Trophoblast cell (in vitro differentiated cells and primary cell): ENCODE measurements at regions not wholly inside any gene's neighbourhood (a gene's known extent, or its start where the extent isn't known, plus 50 kb on each side); places are given as distances from the start of the nearest gene placed in this dataset.

Experiments used
- DNase-seq, 2 donors: peaks; one replicate each; pipeline ENCODE4 v3.0.0-alpha.2; 2016
- H2AFZ ChIP-seq: 2 replicates; pipeline ENCODE4 v1.6.1; 2013; ENCODE audit warnings: low read length, moderate library complexity, mild to moderate bottlenecking; ENCODE audit not compliant: insufficient read depth, poor library complexity
- H2AK5ac ChIP-seq: 2 replicates; pipeline ENCODE4 v1.6.1; 2013; ENCODE audit warnings: mild to moderate bottlenecking, low read length
- H2BK120ac ChIP-seq: 2 replicates; pipeline ENCODE4 v1.6.1; 2013; ENCODE audit warnings: low read length, mild to moderate bottlenecking, moderate library complexity; ENCODE audit not compliant: insufficient read depth, poor library complexity
- H2BK12ac ChIP-seq: 2 replicates; pipeline ENCODE4 v1.6.1; 2013; ENCODE audit warnings: mild to moderate bottlenecking, low read length, moderate library complexity
- H2BK5ac ChIP-seq: 2 replicates; pipeline ENCODE4 v1.6.1; 2013; ENCODE audit warnings: low read length, low read depth, moderate library complexity, mild to moderate bottlenecking; ENCODE audit not compliant: poor library complexity
- H3K14ac ChIP-seq: 2 replicates; pipeline ENCODE4 v1.6.1; 2013; ENCODE audit warnings: mild to moderate bottlenecking, low read length
- H3K18ac ChIP-seq: 2 replicates; pipeline ENCODE4 v1.6.1; 2013; ENCODE audit warnings: mild to moderate bottlenecking, low read length
- H3K23ac ChIP-seq: 2 replicates; pipeline ENCODE4 v1.6.1; 2013; ENCODE audit warnings: low read length
- H3K27ac ChIP-seq: 2 replicates; pipeline ENCODE4 v1.5.1; 2013; ENCODE audit warnings: low read depth, mild to moderate bottlenecking, inconsistent platforms, low read length, moderate library complexity
- H3K27me3 ChIP-seq: 2 replicates; pipeline ENCODE4 v1.6.1; 2013; ENCODE audit warnings: inconsistent platforms, mild to moderate bottlenecking, low read length, moderate library complexity; ENCODE audit not compliant: insufficient read depth
- H3K36me3 ChIP-seq, 2 experiments: 1 replicate in 1 of 2; 2 replicates in 1 of 2; pipeline ENCODE4 v1.6.1; 2013; ENCODE audit warnings: low read length in 2 of 2, mild to moderate bottlenecking in 2 of 2, moderate library complexity in 1 of 2; ENCODE audit not compliant: insufficient read depth in 2 of 2, control insufficient read depth in 1 of 2
- H3K4ac ChIP-seq: 2 replicates; pipeline ENCODE4 v1.6.1; 2013; ENCODE audit warnings: low read depth, mild to moderate bottlenecking, low read length, moderate library complexity
- H3K4me1 ChIP-seq, 2 experiments: 1 replicate in 1 of 2; 2 replicates in 1 of 2; pipeline ENCODE4 v1.6.1; 2013; ENCODE audit warnings: low read length in 2 of 2, mild to moderate bottlenecking in 2 of 2, moderate library complexity in 1 of 2; ENCODE audit not compliant: insufficient read depth in 2 of 2, control insufficient read depth in 1 of 2
- H3K4me2 ChIP-seq: 2 replicates; pipeline ENCODE4 v1.6.1; 2013; ENCODE audit warnings: inconsistent platforms, mild to moderate bottlenecking, low read length, moderate library complexity
- H3K4me3 ChIP-seq: 2 replicates; pipeline ENCODE4 v1.5.1; 2013; ENCODE audit warnings: mild to moderate bottlenecking, low read depth, low read length, inconsistent platforms
- H3K79me1 ChIP-seq: one replicate; pipeline ENCODE4 v1.6.1; 2013; ENCODE audit warnings: low read length
- H3K79me2 ChIP-seq: 2 replicates; pipeline ENCODE4 v1.6.1; 2013; ENCODE audit warnings: low read length, mild to moderate bottlenecking; ENCODE audit not compliant: control insufficient read depth, insufficient read depth, poor library complexity
- H3K9ac ChIP-seq: 2 replicates; pipeline ENCODE4 v1.6.1; 2013; ENCODE audit warnings: mild to moderate bottlenecking, low read length
- H3K9me3 ChIP-seq: 2 replicates; pipeline ENCODE4 v1.6.1; 2013; ENCODE audit warnings: low read depth, mild to moderate bottlenecking, control low read depth, inconsistent platforms, low read length; ENCODE audit not compliant: insufficient read depth
- H4K12ac ChIP-seq: 2 replicates; pipeline ENCODE4 v1.6.1; 2013; ENCODE audit warnings: low read depth, mild to moderate bottlenecking, low read length, moderate library complexity
- H4K8ac ChIP-seq: 2 replicates; pipeline ENCODE4 v1.6.1; 2013; ENCODE audit warnings: low read depth, mild to moderate bottlenecking, low read length, moderate library complexity
- H4K91ac ChIP-seq: one replicate; pipeline ENCODE4 v1.6.1; 2013; ENCODE audit warnings: low read depth, mild to moderate bottlenecking, low read length, moderate library complexity
- WGBS: extraction: QIAGEN DNeasy Blood & Tissue Kit; methylation state at CpG from one replicate; pipeline ENCODE4 v1.1.7; 2013; ENCODE audit warnings: missing lambda C conversion rate; ENCODE audit not compliant: insufficient read length, insufficient coverage; ENCODE audit errors: extremely low coverage; 5-methylcytosine and 5-hydroxymethylcytosine counted together

DNA sequence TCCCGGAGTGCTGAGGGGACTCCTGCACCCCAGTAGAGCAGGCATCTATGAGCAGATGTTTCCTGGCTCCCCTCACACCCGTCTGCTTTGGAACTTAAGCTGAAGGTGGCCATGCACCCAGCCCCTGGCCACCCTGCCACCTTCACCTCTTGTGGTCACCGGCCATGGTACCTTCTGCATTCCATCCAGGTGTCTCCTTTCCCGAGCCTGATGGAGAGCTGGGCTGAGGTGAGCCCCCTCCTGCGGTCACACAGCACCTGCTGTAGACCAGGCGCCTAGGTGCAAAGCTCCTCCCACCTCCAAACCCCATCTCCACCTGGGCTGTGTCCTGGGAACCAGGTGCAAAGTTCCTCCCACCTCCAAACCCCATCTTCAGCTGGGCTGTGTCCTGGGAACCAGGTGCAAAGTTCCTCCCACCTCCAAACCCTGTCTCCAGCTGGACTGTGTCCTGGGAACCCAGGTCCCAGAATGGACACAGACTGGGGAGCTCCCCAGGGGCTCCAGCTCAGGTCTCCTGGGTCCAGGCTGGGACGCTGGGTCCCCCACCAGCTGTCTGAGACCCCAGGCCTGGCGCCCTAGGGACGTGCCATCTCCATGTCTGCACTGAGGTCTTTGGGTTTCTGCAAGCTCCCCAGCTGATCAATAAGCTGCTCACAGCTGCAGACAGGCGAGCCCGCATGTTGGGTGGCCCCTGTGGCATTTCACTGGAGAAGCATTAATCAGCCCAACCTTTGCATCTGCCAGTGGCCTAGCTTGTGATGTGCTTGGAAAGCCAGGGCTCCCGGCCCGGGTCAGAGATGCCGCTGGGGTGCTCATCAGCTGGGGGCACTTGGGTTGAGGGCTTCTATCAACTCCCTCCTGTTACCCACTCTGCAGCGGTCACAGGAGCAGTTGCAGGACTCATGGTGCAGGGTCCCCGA is 61.2 kb upstream of the INPP5A start:
- DNase-seq, result no peak
- H2BK12ac ChIP-seq, result no peak overlapping the region
- no peak overlapping the region for H2BK120ac ChIP-seq
- no peak overlapping the region for H3K9ac ChIP-seq
- no peak overlapping the region for H3K4me2 ChIP-seq
- no peak overlapping the region for H4K12ac ChIP-seq
- no peak overlapping the region for H2AFZ ChIP-seq
- no peak overlapping the region for H3K27ac ChIP-seq
- H4K8ac ChIP-seq, result no peak overlapping the region
- H3K4me3 ChIP-seq, result no peak overlapping the region
- H3K23ac ChIP-seq, result no peak overlapping the region
- H3K4ac ChIP-seq, result no peak overlapping the region
- no peak overlapping the region for H2AK5ac ChIP-seq
- no CpG with 5 or more reads among the region's 16 CpGs for WGBS
- no peak overlapping the region for H3K18ac ChIP-seq
- H3K36me3 ChIP-seq, result no peaks in the 10 kb centered on the region
- H3K27me3 ChIP-seq, result no peaks in the 10 kb centered on the region
- H3K4me1 ChIP-seq, result no peaks in the 10 kb centered on the region
- H3K79me2 ChIP-seq, result no peaks in the 10 kb centered on the region
- H2BK5ac ChIP-seq, result no peak overlapping the region
- H3K14ac ChIP-seq, result no peak overlapping the region
- H3K9me3 ChIP-seq, result peaks cover 2% of the 10 kb centered on the region
- H4K91ac ChIP-seq, result no peak overlapping the region
- H3K79me1 ChIP-seq, result no peaks in the 10 kb centered on the region

- Histone ChIP-seq H3K79me2 (no peaks in the 10 kb centered on the region), H4K8ac (no peak overlapping the region)
- no CpG with 5 or more reads among the region's 8 CpGs for WGBS
Observed at GRCh38 chr10:132477066-132477397, 60.6 kb upstream of the INPP5A start.

DNA sequence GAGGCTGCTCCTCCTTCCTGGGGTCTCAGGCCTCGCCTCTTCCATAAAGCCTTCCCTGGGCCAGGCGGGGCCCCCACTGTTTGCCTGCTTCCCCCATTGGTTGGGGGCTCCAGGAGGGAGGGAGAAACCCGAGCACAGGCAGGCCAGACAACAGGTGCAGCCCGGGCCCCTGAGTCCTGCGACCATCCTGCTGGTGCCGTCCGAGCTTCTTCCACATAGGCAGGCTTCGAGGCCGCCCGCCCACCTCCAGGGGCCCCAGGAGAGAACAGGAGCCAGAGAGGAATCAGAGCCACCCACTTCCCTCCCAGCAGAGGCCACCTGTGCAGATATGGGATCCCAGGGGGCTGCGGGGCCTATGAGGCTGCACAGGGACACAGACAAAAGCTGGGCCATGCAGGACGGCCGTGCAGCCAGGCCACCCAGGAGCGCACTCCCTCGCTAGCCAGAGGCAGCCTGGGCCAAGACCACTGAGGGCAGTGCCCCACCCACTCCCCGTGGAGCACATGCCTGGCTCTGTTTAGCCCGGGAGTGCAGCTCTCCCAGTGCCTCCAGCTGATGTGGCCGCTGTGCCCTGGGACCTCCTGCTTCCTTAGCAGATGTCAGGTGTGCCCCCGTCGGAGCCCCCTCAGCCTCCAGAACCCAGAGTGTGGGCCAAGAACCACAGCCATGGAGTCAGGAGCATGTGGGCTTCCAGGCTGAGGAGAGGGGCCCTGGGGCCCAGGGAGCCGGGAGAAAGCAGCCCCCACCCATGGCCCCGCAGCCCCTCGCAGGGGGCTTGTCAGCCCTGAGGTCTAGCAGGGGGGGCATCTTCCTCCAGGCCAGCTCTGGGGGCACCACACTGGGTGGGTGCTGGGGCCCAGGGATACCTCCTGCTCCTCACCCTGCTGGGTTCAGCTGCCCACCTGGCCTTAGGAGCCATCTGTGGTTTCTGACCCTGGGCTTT is 59.9 kb upstream of the INPP5A start:
- Histone ChIP-seq H3K4ac (no peak overlapping the region), H4K91ac (no peak overlapping the region), H3K23ac (no peak overlapping the region), H3K27me3 (no peaks in the 10 kb centered on the region), H3K4me3 (no peak overlapping the region), H3K4me2 (no peak overlapping the region), H3K9ac (no peak overlapping the region), H3K14ac (no peak overlapping the region), H3K79me2 (no peaks in the 10 kb centered on the region), H4K8ac (no peak overlapping the region), H2AK5ac (no peak overlapping the region), H2BK120ac (no peak overlapping the region), H3K9me3 (peaks cover 2% of the 10 kb centered on the region), H2BK5ac (no peak overlapping the region), H3K4me1 (peaks cover 0 to 2% of the 10 kb centered on the region in 2 experiments), H3K27ac (no peak overlapping the region), H3K36me3 (no peaks in the 10 kb centered on the region), H3K18ac (no peak overlapping the region), H3K79me1 (no peaks in the 10 kb centered on the region), H4K12ac (no peak overlapping the region), H2AFZ (no peak overlapping the region), H2BK12ac (no peak overlapping the region)
- no peak for DNase-seq
- no CpG with 5 or more reads among the region's 23 CpGs for WGBS

More at GRCh38 chr10:132477066-132477397, 60.6 kb upstream of the INPP5A start:
- no peak overlapping the region for H2BK12ac ChIP-seq
- no peak overlapping the region for H3K14ac ChIP-seq
- H2BK5ac ChIP-seq, result no peak overlapping the region
- no peaks in the 10 kb centered on the region for H3K27me3 ChIP-seq
- H3K18ac ChIP-seq, result no peak overlapping the region
- no peak overlapping the region for H3K23ac ChIP-seq
- no peak overlapping the region for H3K4me3 ChIP-seq
- no peak overlapping the region for H4K91ac ChIP-seq
- DNase-seq, result no peak
- no peak overlapping the region for H3K27ac ChIP-seq
- H2AK5ac ChIP-seq, result no peak overlapping the region
- no peak overlapping the region for H3K4me2 ChIP-seq
- peaks cover 0 to 2% of the 10 kb centered on the region in 2 experiments for H3K4me1 ChIP-seq
- peaks cover 2% of the 10 kb centered on the region for H3K9me3 ChIP-seq
- no peak overlapping the region for H4K12ac ChIP-seq
- no peak overlapping the region for H2AFZ ChIP-seq
- no peaks in the 10 kb centered on the region for H3K79me1 ChIP-seq
- no peaks in the 10 kb centered on the region for H3K36me3 ChIP-seq
- H3K4ac ChIP-seq, result no peak overlapping the region
- no peak overlapping the region for H2BK120ac ChIP-seq
- no peak overlapping the region for H3K9ac ChIP-seq

- H2AK5ac ChIP-seq, result no peak overlapping the region
- H3K4ac ChIP-seq, result no peak overlapping the region
- no peak overlapping the region for H3K18ac ChIP-seq
- no CpG with 5 or more reads among the region's 18 CpGs for WGBS
- H3K14ac ChIP-seq, result no peak overlapping the region
- H3K36me3 ChIP-seq, result no peaks in the 10 kb centered on the region
- H3K4me3 ChIP-seq, result no peak overlapping the region
- no peak overlapping the region for H2AFZ ChIP-seq
- no peak for DNase-seq
- no peaks in the 10 kb centered on the region for H3K79me1 ChIP-seq
- H4K91ac ChIP-seq, result no peak overlapping the region
- H2BK5ac ChIP-seq, result no peak overlapping the region
- no peak overlapping the region for H3K27ac ChIP-seq
- H3K9ac ChIP-seq, result no peak overlapping the region
- peaks cover 2% of the 10 kb centered on the region for H3K9me3 ChIP-seq
- H4K12ac ChIP-seq, result no peak overlapping the region
- no peak overlapping the region for H2BK12ac ChIP-seq
- H3K23ac ChIP-seq, result no peak overlapping the region
- no peaks in the 10 kb centered on the region for H3K79me2 ChIP-seq
- no peak overlapping the region for H3K4me2 ChIP-seq
- H4K8ac ChIP-seq, result no peak overlapping the region
- peaks cover 0 to 2% of the 10 kb centered on the region in 2 experiments for H3K4me1 ChIP-seq
- no peak overlapping the region for H2BK120ac ChIP-seq
- no peaks in the 10 kb centered on the region for H3K27me3 ChIP-seq
Observed at GRCh38 chr10:132478341-132479023, 59.1 kb upstream of the INPP5A start.
